ENCODE measurements at regions not wholly inside any gene's neighbourhood (a gene's known extent, or its start where the extent isn't known, plus 50 kb on each side); places are given as distances from the start of the nearest gene placed in this dataset.

DNA sequence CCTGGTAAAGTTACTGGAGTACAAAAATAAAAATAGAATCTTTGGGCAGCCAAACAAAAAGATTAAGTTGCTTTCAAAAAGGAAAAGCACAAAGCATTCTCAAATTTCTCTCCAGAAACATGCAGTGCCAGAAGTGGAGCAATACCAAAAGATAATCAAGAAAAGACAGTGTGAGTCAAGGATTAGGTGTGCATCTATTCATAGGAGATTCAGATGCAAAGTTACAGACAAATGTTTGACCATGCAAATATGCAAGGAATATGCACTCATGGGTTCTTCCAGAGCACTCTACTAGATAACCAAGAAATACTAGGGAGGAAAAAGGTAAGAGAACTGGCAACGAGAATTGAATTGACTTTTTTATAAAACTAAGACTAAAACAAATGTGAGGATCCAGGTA lies 51.8 kb upstream of the CDH20 start:
- Mint-ChIP-seq H3K27ac (no peak overlapping the region), H3K9me3 (peaks cover 10 to 12% of the 10 kb centered on the region in 2 donors), H3K4me1 (no peaks in the 10 kb centered on the region), H3K27me3 (ENCODE audit: low read depth in 2 of 2) (no peaks in the 10 kb centered on the region), H3K36me3 (no peaks in the 10 kb centered on the region), H3K4me3 (no peak overlapping the region)
- no peaks in the 10 kb centered on the region for H3K27me3 ChIP-seq (ENCODE audit: control insufficient read depth, insufficient read depth, low read length)
- no peaks in the 10 kb centered on the region for H3K9me3 ChIP-seq (ENCODE audit: control insufficient read depth, insufficient read depth, low read length)
- intact Hi-C loops (cut with micrococcal nuclease) = no loop called here
- H3K4me1 ChIP-seq (ENCODE audit: control insufficient read depth, insufficient read depth, low read length) = no peaks in the 10 kb centered on the region
- ATAC-seq (no peak), DNase-seq (no peak)
- H3K4me3 ChIP-seq (ENCODE audit: low read length) = no peak overlapping the region
- WGBS (ENCODE audit: insufficient coverage) = no CpG with 5 or more reads among the region's 1 CpG
- no peak overlapping the region for H3K27ac ChIP-seq (ENCODE audit: low read length)
- TF ChIP-seq, protein P1, sequence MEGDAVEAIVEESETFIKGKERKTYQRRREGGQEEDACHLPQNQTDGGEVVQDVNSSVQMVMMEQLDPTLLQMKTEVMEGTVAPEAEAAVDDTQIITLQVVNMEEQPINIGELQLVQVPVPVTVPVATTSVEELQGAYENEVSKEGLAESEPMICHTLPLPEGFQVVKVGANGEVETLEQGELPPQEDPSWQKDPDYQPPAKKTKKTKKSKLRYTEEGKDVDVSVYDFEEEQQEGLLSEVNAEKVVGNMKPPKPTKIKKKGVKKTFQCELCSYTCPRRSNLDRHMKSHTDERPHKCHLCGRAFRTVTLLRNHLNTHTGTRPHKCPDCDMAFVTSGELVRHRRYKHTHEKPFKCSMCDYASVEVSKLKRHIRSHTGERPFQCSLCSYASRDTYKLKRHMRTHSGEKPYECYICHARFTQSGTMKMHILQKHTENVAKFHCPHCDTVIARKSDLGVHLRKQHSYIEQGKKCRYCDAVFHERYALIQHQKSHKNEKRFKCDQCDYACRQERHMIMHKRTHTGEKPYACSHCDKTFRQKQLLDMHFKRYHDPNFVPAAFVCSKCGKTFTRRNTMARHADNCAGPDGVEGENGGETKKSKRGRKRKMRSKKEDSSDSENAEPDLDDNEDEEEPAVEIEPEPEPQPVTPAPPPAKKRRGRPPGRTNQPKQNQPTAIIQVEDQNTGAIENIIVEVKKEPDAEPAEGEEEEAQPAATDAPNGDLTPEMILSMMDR (IDR thresholded peaks at IDR 0.05) = no peak
- H3K36me3 ChIP-seq (ENCODE audit: control insufficient read depth, insufficient read depth, low read length) = no peaks in the 10 kb centered on the region

- WGBS (ENCODE audit: insufficient coverage) = 79% methylated on average over 1 of the region's 2 CpGs
- TF ChIP-seq, protein P1 (IDR thresholded peaks at IDR 0.05) = no peak
- Mint-ChIP-seq H3K36me3 (no peaks in the 10 kb centered on the region), H3K4me3 (no peak overlapping the region), H3K4me1 (no peaks in the 10 kb centered on the region), H3K27me3 (ENCODE audit: low read depth in 2 of 2) (no peaks in the 10 kb centered on the region), H3K9me3 (peaks cover 7 to 9% of the 10 kb centered on the region in 2 donors), H3K27ac (no peak overlapping the region)
- DNase-seq (no peak), ATAC-seq (no peak)
- no peaks in the 10 kb centered on the region for H3K27me3 ChIP-seq (ENCODE audit: control insufficient read depth, insufficient read depth, low read length)
- H3K9me3 ChIP-seq (ENCODE audit: control insufficient read depth, insufficient read depth, low read length) = no peaks in the 10 kb centered on the region
- no peak overlapping the region for H3K4me3 ChIP-seq (ENCODE audit: low read length)
- no peak overlapping the region for H3K27ac ChIP-seq (ENCODE audit: low read length)
- no peaks in the 10 kb centered on the region for H3K4me1 ChIP-seq (ENCODE audit: control insufficient read depth, insufficient read depth, low read length)
- intact Hi-C loops (cut with micrococcal nuclease) = no loop called here
- no peaks in the 10 kb centered on the region for H3K36me3 ChIP-seq (ENCODE audit: control insufficient read depth, insufficient read depth, low read length)
Measured at GRCh38 chr18:61282926-61283325, 50.3 kb upstream of the CDH20 start.
